Femur (tissue), 1 donor: ENCODE measurements at regions not wholly inside any gene's neighbourhood (a gene's known extent, or its start where the extent isn't known, plus 50 kb on each side); places are given as distances from the start of the nearest gene placed in this dataset.
A peak's percentile ranks its signal among the peaks of the same experiment; 100 is the strongest.
"Not testable (repeated sequence)": the region's sequence is repeated elsewhere in the genome, so short reads cannot be mapped to it uniquely, and the experiment has no call there.

Source experiments
- DNase-seq: peaks from one replicate; pipeline ENCODE4 v3.0.0-alpha.2; 2017

GRCh38 chr7:138324941-138325340 lies 135.1 kb upstream of the TRIM24 start:
- DNase-seq = peak; percentile 63

GRCh38 chr7:138325434-138325833 lies 134.6 kb upstream of the TRIM24 start:
- no peak for DNase-seq

GRCh38 chr7:138328215-138328614 lies 131.8 kb upstream of the TRIM24 start:
- no peak for DNase-seq

GRCh38 chr7:138332850-138333249 lies 127.2 kb upstream of the TRIM24 start:
- DNase-seq = not testable (repeated sequence)

GRCh38 chr7:138338361-138338760 lies 121.7 kb upstream of the TRIM24 start:
- peak; percentile 73 for DNase-seq

- DNase-seq = not testable (repeated sequence)
These were observed 120.8 kb upstream of the TRIM24 start for GRCh38 chr7:138339229-138339628.

GRCh38 chr7:138342990-138343389 lies 117.1 kb upstream of the TRIM24 start:
- DNase-seq = no peak

GRCh38 chr7:138345567-138345966 lies 114.5 kb upstream of the TRIM24 start:
- no peak for DNase-seq

GRCh38 chr7:138346975-138347374 lies 113.1 kb upstream of the TRIM24 start:
- DNase-seq = no peak

- no peak for DNase-seq
These were observed 110.0 kb upstream of the TRIM24 start for GRCh38 chr7:138349841-138350700.

GRCh38 chr7:138350701-138351357 lies 109.2 kb upstream of the TRIM24 start:
- no peak for DNase-seq

GRCh38 chr7:138352570-138353461 lies 107.2 kb upstream of the TRIM24 start:
- peak; percentile 41 for DNase-seq

- DNase-seq = no peak
These were observed 106.0 kb upstream of the TRIM24 start for GRCh38 chr7:138354066-138354465.

GRCh38 chr7:138355254-138355653 lies 104.8 kb upstream of the TRIM24 start:
- DNase-seq = no peak

GRCh38 chr7:138358850-138359341 lies 101.2 kb upstream of the TRIM24 start:
- DNase-seq = no peak

- no peak for DNase-seq
These were observed 100.0 kb upstream of the TRIM24 start for GRCh38 chr7:138359870-138360559.

- no peak for DNase-seq
These were observed 96.3 kb upstream of the TRIM24 start for GRCh38 chr7:138363721-138364120.

- not testable (repeated sequence) for DNase-seq
These were observed 93.9 kb upstream of the TRIM24 start for GRCh38 chr7:138366137-138366536.

GRCh38 chr7:138366676-138367075 lies 93.4 kb upstream of the TRIM24 start:
- DNase-seq = not testable (repeated sequence)

GRCh38 chr7:138369797-138370196 lies 90.3 kb upstream of the TRIM24 start:
- DNase-seq = no peak

- no peak for DNase-seq
These were observed 89.1 kb upstream of the TRIM24 start for GRCh38 chr7:138370956-138371355.

GRCh38 chr7:138374119-138374693 lies 85.9 kb upstream of the TRIM24 start:
- no peak for DNase-seq
